HG03066 (cell line): ENCODE measurements at regions not wholly inside any gene's neighbourhood (a gene's known extent, or its start where the extent isn't known, plus 50 kb on each side); places are given as distances from the start of the nearest gene placed in this dataset.

ENCODE experiments used
- ATAC-seq: cut with Tn5 transposase; IDR thresholded peaks from one replicate; pipeline ENCODE4 v1.9.1; 2021; ENCODE audit warnings: low read depth; ENCODE audit not compliant: unreplicated experiment

- ATAC-seq: no peak
Observed at GRCh38 chr3:139197251-139197650, 146.6 kb upstream of the MRPS22 start.

- ATAC-seq: no peak
Observed at GRCh38 chr3:139198186-139198585, 145.6 kb upstream of the MRPS22 start.

GRCh38 chr3:139198929-139199328, 144.9 kb upstream of the MRPS22 start:
- ATAC-seq: no peak

GRCh38 chr3:139199421-139200010, 144.3 kb upstream of the MRPS22 start:
- ATAC-seq: no peak

- ATAC-seq: no peak
Observed at GRCh38 chr3:139201446-139202225, 142.2 kb upstream of the MRPS22 start.

- ATAC-seq: no peak
Observed at GRCh38 chr3:139202226-139202958, 141.4 kb upstream of the MRPS22 start.

- no peak for ATAC-seq
Observed at GRCh38 chr3:139202959-139203349, 140.9 kb upstream of the MRPS22 start.

GRCh38 chr3:139203752-139204151, 140.1 kb upstream of the MRPS22 start:
- no peak for ATAC-seq

- no peak for ATAC-seq
Observed at GRCh38 chr3:139204728-139205127, 139.1 kb upstream of the MRPS22 start.

GRCh38 chr3:139213936-139214335, 129.9 kb upstream of the MRPS22 start:
- ATAC-seq: no peak

- ATAC-seq: no peak
Observed at GRCh38 chr3:139216958-139217357, 126.9 kb upstream of the MRPS22 start.

- ATAC-seq: no peak
Observed at GRCh38 chr3:139217633-139218032, 126.2 kb upstream of the MRPS22 start.

GRCh38 chr3:139218046-139218445, 125.8 kb upstream of the MRPS22 start:
- no peak for ATAC-seq

GRCh38 chr3:139219463-139219862, 124.4 kb upstream of the MRPS22 start:
- no peak for ATAC-seq

- ATAC-seq: no peak
Observed at GRCh38 chr3:139222100-139222657, 121.6 kb upstream of the MRPS22 start.

GRCh38 chr3:139225548-139225947, 118.3 kb upstream of the MRPS22 start:
- ATAC-seq: no peak

- no peak for ATAC-seq
Observed at GRCh38 chr3:139226731-139227130, 117.1 kb upstream of the MRPS22 start.

- ATAC-seq: no peak
Observed at GRCh38 chr3:139227165-139227564, 116.7 kb upstream of the MRPS22 start.

GRCh38 chr3:139227827-139228226, 116.0 kb upstream of the MRPS22 start:
- ATAC-seq: no peak

GRCh38 chr3:139230391-139230790, 113.4 kb upstream of the MRPS22 start:
- ATAC-seq: no peak

GRCh38 chr3:139231555-139232281, 112.1 kb upstream of the MRPS22 start:
- no peak for ATAC-seq
